ENCODE measurements at regions not wholly inside any gene's neighbourhood (a gene's known extent, or its start where the extent isn't known, plus 50 kb on each side); places are given as distances from the start of the nearest gene placed in this dataset.
"Not testable (repeated sequence)": the region's sequence is repeated elsewhere in the genome, so short reads cannot be mapped to it uniquely, and the experiment has no call there.

DNA sequence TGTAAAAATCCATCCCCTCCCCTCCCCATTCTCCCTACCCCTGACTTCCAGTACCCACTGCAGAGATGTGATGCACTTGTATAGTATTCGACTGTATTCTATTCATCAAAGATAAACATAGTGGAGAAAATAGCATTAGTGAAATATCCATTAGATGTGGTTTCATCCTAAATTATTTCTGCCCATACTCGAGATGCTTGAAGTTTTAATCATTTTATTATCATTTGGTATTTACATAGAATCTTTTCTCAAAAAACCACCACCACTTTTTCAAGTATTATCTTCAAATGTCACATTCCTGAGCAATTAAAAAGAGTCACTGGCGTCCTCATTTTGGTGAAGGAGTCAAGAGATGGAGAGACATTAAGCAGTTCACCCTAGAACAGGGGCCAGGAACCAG lies 181.9 kb downstream of the HAO1 start:
- DNase-seq: no peak
- intact Hi-C loops (cut with DNase I): no loop called here

DNA sequence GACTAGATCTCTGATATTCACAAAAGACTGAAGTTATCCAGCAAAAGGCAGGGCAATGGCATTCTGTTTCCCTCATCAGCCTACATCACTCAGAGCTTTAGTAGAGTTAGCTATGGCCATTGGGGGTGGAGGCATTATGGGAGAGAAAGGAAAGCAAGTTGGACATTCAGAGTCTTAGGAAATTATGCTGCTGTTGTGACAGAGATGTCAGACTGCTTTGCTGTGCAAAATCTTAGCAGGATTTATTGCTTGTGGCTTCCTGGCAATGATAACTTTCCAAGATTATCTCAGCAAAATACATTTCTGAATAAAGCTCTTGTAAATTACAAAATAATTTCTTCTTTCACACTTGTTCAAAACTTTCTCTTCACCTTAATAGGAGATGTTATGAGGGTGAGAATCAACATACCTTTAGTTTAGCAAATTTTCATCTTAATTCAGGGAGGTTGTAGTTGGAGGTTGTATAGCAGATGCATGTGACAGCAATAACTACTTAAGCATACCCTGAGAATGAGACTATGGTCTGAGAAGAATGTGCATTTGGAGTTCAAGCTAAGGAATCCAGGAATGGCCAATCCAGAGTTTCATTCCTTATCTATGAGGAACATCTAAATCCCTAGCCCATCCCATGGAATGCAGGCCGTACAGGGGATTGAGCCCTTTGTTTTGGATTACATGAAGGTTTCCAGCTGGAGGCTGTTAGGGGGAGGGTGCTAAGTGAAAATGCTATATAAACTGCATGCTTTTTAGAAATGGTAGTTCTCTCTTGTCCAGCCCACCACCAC lies 179.8 kb downstream of the HAO1 start:
- no peak for DNase-seq
- intact Hi-C loops (cut with DNase I): no loop called here

DNA sequence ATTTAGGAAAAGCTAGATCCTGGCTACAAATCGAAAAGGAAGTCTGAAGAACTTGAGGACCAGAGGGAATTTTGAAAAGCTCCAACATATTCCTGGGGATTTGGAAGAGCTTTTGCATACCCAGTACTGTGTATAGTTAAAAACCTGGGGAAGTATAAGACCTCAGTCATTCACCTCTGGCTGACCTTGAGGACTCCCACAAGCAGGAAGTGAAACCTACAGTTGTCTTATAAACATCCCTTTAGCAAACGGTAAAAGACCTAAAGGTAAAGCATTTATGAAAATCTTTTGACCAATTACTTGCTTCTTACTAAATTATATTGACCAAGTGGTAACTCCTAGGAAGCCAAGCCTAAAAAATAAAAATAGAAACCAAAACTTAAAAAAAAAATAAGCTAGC lies 175.0 kb downstream of the HAO1 start:
- no peak for DNase-seq
- intact Hi-C loops (cut with DNase I): no loop called here

DNA sequence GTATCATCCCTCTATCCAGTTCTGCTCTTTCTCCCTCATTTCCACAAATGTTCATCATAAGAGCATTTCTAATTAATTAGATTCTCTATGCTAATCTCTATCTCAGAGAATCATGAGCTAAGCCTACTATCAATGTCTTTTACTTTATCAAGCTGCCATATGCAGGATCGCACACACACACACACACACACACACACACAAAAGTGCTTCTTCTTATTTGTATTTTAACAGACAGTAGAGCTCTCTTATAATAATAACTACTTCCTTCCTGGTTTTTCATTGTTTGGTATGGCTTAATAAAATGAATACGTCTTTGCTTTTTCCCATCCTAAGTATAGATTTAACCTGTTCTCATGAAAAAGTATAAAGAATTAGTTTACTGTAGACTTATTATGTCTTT lies 170.2 kb downstream of the HAO1 start:
- intact Hi-C loops (cut with DNase I): no loop called here
- no peak for DNase-seq

DNA sequence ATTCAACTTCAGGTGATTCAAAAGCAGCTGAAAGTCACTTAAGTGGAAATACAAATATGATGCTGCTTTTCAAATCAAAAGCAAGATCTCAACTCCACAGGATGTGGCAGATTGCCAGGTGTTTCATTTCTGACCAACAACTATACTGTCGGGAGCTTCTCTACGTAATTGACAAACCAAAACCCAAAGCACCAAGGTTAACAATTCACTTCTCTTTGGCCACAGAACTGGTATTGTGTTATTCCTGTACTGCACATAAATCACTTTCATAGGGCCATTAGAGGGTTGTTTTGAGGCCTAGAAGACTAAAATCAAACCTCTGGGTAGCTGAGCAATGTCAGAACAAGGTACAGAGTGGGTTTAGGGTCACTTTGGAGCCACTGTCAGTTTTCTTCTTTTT lies 169.7 kb downstream of the HAO1 start:
- intact Hi-C loops (cut with DNase I): no loop called here
- no peak for DNase-seq

DNA sequence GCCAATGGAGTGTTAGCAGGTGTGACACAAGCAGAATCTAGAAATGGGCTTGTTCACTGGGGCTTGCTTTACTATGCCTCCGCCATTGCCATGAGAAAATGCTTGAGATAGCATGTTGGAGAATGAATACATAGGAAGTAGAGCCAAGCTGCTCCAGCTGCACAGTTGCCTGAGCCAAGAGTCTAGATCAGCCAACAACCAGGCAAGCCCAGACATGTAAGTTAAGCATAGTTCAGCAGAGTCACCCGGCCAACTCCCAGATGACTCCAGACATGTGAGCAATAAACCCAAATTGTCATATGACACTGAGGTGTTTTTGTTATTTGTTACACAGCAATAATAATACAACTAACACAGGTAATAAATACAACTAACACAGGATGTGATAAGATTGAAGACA lies 167.9 kb downstream of the HAO1 start:
- peak in 13 of 42 donors; percentile 5 to 44 (median 14) for DNase-seq
- intact Hi-C loops (cut with DNase I): no loop called here

DNA sequence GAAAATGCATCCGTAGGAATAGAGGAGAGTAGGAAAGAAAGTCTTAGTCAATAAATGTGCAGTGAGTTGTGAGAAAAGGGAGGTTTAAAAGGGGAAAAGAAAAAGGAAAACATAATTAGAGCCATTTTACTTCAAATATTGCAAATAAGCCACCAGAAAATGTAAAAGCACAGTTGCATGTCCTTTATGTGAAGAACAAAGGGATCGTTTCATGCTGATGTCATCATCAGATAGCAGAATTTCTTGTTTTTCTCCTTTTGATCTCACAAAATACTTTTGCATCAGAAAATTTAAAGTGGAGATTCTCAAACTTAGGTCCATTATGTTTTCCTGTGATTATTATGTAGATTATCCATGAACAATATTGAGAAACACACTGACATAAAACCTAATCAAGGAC lies 166.7 kb downstream of the HAO1 start:
- intact Hi-C loops (cut with DNase I): no loop called here
- DNase-seq: no peak

DNA sequence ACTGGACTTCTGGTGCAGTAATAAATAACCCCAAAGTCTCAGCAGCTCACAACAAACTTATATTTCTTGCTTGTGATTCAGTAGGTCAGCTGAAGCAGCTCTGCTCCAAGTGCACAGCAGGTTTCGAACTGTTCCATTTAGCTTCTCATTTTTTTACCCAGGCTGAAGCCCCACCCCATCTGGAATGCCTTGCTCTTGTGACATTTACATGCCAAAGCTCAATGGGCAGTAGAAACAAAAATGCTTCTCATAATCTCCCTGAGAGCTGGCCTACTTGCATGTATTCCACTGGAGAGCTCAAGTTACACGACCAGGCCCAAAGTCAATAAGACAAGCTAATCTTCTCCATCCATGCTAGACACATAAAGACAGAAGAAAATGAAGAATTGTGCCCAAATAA lies 165.2 kb downstream of the HAO1 start:
- DNase-seq: no peak
- intact Hi-C loops (cut with DNase I): no loop called here

DNA sequence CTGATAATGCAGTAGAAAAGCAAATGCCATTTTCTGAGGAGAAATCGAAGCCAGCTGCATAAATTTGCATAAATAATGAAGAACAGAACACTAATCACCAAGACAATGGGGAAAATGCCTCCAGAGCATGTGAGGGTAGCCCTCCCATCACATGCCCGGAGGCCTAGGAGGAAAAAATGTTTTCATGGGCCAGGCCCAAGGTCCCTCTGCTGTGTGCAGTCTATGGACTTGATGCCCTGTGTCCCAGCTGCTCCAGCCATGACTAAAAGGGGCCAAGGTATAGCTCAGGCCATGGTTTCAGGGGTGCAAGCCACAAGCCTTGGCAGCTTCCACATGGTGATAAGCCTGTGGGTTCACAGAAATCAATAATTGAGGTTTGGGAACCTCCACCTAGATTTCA lies 164.1 kb downstream of the HAO1 start:
- intact Hi-C loops (cut with DNase I): no loop called here
- DNase-seq: no peak

DNA sequence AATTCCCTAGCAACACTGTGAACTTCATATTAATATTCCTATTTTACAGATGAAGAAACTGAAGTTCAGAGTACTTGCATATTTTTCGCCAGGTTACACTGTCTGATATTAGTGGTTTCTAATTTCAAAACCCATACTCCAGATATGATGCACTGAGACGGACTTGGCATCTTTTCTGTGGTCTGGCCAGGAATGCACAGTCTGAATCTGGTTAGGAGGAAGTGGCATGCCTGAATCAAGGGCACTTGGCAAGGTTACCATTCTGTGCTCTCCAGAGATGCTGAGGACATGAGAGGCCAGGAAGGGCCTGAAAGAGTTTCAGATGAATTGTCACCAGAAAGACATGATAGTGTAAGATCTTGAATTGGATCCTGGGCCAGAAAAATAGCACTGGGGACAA lies 150.1 kb downstream of the HAO1 start:
- intact Hi-C loops (cut with DNase I): no loop called here
- DNase-seq: no peak

DNA sequence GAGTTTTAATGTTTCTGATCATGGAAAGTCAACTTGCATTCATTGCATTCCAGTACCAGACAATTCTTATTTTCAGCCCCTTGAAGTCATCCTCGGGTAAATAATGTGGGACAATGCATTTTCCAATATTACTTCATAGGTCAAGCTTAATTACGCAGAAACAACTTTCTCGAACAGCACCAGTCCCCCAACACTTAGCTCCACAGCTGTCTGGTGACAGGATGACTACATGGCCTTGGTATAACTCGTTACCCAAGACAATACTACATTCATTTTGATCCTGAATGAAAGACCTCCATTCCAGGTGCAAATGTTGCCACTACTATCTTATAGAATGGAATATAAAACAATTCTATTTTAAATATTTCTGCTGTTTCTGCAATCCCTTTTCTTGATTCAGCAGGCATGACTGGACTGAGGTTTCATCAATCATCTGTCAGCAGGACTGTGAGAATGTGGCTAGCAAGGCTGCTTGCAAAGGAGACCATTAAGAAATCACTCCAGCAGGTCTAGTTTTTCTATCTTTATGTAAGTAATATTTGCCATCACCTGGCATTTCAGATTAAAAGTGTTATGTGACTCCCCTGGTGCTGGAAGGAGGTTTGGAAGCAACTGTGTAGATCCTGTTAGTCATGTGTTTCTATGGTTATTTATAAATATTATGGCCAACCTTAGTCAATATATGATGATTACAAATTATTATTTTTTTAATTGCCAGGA lies 147.9 kb downstream of the HAO1 start:
- intact Hi-C loops (cut with DNase I): no loop called here
- no peak for DNase-seq

DNA sequence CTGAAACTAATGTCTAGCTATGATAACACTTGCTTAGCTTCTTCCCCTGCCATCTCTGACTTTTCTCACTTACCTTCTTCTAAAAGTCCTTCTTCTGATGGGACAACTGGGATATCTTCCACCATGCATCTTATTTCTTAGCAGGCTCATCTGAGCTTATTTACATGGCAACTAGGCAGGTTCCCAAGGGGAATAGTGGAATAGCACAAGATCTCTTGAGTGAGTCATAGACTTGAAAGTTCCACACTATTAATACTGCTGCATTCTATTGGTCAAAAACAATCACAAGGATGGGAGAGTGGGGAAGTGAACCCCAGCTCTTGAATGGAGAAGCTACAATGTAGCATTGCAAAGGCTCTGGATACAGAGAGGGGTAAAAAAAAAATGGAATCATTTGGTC lies 142.1 kb downstream of the HAO1 start:
- intact Hi-C loops (cut with DNase I): no loop called here

DNA sequence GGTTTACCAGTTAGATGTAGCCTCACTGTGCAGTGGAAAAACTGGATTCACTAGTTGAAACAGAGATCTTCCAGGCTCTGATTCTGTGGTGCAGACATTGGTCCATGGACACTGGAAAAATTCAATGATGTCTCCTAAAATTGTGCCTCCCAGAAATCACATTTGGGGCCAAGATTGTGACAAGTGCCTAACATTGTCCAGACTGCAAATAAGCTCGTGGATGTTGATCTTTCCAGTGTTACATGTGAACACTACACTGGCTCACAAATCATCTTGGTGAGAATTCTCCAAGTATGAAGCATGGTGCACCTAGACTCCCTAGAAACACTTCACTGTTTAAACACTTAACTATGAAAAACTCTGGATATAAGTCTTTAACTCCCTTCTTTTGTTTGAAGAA lies 140.4 kb downstream of the HAO1 start:
- intact Hi-C loops (cut with DNase I): no loop called here
- DNase-seq: no peak

More for the DNA sequence above, 142.1 kb downstream of the HAO1 start:
- DNase-seq: no peak

DNA sequence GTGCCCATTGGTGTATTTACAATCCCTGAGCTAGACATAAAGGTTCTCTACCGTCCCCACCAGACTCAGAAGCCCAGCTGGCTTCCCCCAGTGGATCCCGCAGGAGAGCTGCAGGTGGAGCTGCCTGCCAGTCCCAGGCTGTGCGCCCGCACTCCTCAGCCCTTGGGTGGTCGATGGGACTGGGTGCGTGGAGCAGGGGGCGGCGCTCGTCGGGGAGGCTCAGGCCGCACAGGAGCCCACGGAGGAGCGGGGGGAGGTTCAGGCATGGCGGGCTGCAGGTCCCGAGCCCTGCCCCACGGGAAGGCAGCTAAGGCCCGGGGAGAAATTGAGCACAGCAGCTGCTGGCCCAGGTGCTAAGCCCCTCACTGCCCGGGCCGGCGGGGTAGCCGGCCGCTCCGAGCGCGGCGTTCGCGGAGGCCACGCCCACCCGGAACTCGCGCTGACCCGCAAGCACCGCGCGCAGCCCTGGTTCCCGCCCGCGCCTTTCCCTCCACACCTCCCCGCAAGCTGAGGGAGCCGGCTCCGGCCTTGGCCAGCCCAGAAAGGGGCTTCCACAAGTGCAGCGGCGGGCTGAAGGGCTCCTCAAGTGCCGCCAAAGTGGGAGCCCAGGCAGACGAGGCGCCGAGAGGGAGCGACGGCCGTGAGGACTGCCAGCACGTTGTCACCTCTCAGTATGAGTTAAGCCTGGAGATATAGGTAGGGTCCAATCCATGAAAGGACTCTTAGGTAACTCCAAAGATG lies 136.7 kb downstream of the HAO1 start:
- DNase-seq; intact Hi-C loops (cut with DNase I): not testable (repeated sequence)

DNA sequence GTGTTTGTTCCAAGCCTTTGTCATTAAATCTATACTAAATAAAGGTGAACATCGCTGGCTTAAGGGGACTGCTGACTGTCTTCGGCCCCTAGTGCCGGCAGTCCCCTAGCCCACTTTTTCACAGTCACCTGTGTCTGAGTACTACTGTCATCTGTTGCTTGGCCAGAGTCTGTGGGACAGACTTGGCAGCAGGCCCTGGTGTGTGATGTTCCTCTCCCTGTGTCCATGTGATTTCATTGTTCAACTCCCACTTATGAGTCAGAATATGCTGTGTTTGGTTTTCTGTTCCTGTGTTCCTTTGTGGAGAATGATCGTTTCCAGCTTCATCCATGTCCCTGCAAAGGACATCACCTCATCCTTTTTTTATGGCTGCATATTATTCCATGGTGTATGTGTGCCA lies 133.4 kb downstream of the HAO1 start:
- no peak for DNase-seq
- intact Hi-C loops (cut with DNase I): no loop called here

DNA sequence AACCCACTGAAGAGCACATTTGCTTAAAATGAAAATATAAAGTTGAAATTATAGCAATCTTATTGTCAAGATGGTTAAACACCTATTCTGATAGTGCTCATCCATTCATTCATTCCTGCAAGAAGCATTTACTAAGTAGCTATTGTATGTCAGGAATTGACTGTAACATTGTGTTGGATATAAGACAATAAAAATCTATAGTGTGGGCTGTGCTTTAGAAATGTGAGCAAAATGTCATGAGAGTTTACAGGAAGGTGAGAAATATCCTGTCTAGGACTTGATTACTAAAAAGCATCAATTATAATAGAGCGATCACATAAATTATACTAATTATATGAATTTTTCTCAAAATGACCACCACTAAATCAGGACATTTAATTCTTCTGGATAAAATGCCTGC lies 123.0 kb downstream of the HAO1 start:
- no peak for DNase-seq
- intact Hi-C loops (cut with DNase I): no loop called here

DNA sequence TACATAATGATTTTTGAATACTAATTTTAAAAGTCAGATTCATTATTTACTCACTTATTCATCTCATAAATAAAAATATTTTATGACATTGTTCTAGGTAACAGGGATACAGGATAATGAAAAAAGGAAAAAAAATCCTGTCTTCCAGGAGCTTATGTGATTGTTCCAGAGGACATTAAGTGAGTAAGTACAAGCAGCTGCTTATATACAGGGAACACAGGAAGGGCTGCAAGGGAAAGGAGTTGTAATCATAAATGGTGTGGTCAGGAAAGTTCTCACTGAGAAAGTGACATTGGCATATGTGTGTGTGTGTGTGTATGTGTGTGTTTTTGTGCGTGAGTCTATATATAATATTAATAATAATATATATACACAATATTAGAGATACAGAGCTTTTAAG lies 121.8 kb downstream of the HAO1 start:
- intact Hi-C loops (cut with DNase I): no loop called here
- DNase-seq: no peak

DNA sequence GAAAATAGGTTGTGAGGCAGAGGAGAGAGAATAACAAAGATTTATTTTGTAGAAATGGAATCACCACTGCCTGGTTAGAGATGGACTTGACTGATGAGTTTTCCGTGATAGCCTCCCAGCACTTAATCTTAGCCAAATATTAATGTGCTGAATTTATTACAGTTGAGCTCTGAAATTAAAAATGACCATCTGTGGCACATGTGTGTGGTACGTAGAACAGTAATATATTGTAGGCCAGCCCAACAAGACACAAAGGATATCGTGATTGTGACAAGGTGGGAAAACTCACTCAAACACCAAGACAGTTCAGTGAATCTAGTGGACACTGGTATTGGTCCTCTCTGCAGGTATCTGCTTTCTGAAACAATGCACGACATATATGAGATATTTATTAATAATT lies 119.4 kb downstream of the HAO1 start:
- no peak for DNase-seq
- intact Hi-C loops (cut with DNase I): no loop called here

DNA sequence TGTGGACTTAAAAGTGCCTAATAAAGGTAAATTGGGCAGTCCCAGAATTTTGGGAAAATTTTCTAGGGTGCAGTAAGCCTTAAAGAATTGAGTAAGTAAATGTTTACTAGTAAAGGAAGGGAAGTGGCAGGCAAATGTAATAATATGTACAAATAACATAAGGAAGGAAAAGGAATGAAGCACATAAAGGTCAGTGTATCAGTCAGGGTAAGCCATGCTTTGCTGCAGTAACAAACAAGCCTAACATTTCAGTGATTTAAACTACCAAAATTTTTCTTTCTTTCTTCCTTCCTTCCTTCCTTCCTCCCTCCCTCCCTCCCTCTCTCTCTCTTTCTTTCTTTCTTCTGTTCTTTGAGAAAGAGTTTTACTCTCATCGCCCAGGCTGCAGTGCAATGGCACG lies 117.5 kb downstream of the HAO1 start:
- intact Hi-C loops (cut with DNase I): no loop called here
- DNase-seq: no peak

DNA sequence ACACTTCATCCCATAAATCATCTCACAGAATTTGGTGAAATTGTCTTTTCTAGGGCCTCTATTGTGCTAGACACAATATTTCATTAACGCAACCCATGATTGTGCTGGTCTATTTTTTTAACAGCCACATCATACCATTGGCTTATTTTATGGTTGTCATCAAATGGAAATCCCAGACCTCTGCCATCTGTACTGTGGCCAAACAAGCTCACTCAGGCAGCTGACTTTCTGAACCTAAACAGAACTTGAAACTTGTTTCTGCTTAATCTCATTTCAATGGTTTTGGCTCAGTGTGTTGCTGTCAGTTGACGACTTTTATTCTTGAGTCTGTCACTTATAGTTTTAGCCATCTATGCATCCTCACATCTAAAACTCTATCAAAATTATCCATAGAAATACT lies 111.8 kb downstream of the HAO1 start:
- intact Hi-C loops (cut with DNase I): no loop called here
- DNase-seq: no peak
